ENCODE measurements at regions not wholly inside any gene's neighbourhood (a gene's known extent, or its start where the extent isn't known, plus 50 kb on each side); places are given as distances from the start of the nearest gene placed in this dataset.

DNA sequence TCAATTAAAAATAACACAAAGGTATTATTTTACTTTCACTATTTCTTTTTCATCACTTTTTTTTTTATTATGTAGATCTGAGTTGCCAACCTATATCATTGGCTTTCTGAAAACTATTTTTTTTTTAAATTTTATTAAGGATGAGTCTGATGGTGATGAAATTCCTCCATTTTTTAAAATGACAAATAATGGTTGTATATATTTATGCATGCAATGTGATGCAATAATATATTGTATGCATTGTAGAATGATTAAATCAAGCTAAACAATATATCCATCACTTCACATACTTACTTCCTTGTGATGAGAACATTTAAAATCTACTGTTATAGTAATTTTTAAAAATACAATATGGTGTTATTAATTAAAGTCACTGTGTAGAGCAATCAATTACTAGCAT is 1081.6 kb downstream of the CNTNAP5 start:
- no peak overlapping the region for H3K4me2 ChIP-seq
- TF ChIP-seq, protein P1, sequence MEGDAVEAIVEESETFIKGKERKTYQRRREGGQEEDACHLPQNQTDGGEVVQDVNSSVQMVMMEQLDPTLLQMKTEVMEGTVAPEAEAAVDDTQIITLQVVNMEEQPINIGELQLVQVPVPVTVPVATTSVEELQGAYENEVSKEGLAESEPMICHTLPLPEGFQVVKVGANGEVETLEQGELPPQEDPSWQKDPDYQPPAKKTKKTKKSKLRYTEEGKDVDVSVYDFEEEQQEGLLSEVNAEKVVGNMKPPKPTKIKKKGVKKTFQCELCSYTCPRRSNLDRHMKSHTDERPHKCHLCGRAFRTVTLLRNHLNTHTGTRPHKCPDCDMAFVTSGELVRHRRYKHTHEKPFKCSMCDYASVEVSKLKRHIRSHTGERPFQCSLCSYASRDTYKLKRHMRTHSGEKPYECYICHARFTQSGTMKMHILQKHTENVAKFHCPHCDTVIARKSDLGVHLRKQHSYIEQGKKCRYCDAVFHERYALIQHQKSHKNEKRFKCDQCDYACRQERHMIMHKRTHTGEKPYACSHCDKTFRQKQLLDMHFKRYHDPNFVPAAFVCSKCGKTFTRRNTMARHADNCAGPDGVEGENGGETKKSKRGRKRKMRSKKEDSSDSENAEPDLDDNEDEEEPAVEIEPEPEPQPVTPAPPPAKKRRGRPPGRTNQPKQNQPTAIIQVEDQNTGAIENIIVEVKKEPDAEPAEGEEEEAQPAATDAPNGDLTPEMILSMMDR (conservative IDR thresholded peaks at IDR 0.05): no peak
- no peak for TF ChIP-seq EZH2 (IDR thresholded peaks at IDR 0.05; ENCODE audit: low read depth)
- DNase-seq: no peak
- CTCF ChIA-PET: no interaction called here
- no peak overlapping the region for H3K4me3 ChIP-seq
- POLR2A ChIA-PET (ENCODE audit: unreplicated experiment): no interaction called here
- H2AFZ ChIP-seq: no peak overlapping the region
- H3K4me1 ChIP-seq (replicated peaks; ENCODE audit: insufficient read depth): no peaks in the 10 kb centered on the region
- no peaks in the 10 kb centered on the region for H3K27me3 ChIP-seq (ENCODE audit: insufficient read depth, low read depth)
- intact Hi-C loops (cut with micrococcal nuclease; ENCODE audit: unreplicated experiment): no loop called here
- no peaks in the 10 kb centered on the region for H3F3A ChIP-seq (ENCODE audit: insufficient read depth, low read depth)
- BruUV-seq (replicated peaks): no TSS peak
- H3K27ac ChIP-seq: no peak overlapping the region
- 0 out of 2 replicates have a peak, but pooled peaks cover 4% of the 10 kb centered on the region for H3K9me2 ChIP-seq (ENCODE audit: insufficient read depth)
- H3K9me3 ChIP-seq (ENCODE audit: insufficient read depth, low read depth): no peaks in the 10 kb centered on the region
- H3K36me3 ChIP-seq (ENCODE audit: low read depth): no peaks in the 10 kb centered on the region
- H4K20me1 ChIP-seq (ENCODE audit: insufficient read depth): no peaks in the 10 kb centered on the region
- no peaks in the 10 kb centered on the region for H3K79me2 ChIP-seq (ENCODE audit: low read depth)

DNA sequence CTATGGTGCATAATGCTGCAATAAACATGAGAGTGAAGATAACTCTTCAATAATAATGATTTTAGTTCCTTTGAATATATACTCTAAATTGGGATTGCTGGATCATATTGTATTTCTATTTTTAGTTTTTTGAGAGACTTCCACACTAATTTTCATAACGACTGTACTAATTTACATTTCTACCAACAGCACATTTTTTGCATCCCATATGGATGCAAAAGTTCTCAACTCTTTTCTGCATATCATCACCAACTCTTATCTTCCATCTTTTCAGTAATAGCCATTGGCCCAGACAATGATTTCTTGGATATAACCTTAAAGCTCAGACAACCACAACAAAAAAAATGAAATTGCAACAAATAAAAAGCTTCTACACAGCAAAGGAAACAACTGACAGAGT is 1082.4 kb downstream of the CNTNAP5 start:
- H3K36me3 ChIP-seq (ENCODE audit: low read depth): no peaks in the 10 kb centered on the region
- no peaks in the 10 kb centered on the region for H3K79me2 ChIP-seq (ENCODE audit: low read depth)
- H3F3A ChIP-seq (ENCODE audit: insufficient read depth, low read depth): no peaks in the 10 kb centered on the region
- H4K20me1 ChIP-seq (ENCODE audit: insufficient read depth): no peaks in the 10 kb centered on the region
- no peaks in the 10 kb centered on the region for H3K9me3 ChIP-seq (ENCODE audit: insufficient read depth, low read depth)
- POLR2A ChIA-PET (ENCODE audit: unreplicated experiment): no interaction called here
- 0 out of 2 replicates have a peak, but pooled peaks cover 4% of the 10 kb centered on the region for H3K9me2 ChIP-seq (ENCODE audit: insufficient read depth)
- no peak overlapping the region for H3K4me3 ChIP-seq
- H3K4me2 ChIP-seq: no peak overlapping the region
- intact Hi-C loops (cut with micrococcal nuclease; ENCODE audit: unreplicated experiment): no loop called here
- H3K27me3 ChIP-seq (ENCODE audit: insufficient read depth, low read depth): no peaks in the 10 kb centered on the region
- CTCF ChIA-PET: no interaction called here
- H3K4me1 ChIP-seq (replicated peaks; ENCODE audit: insufficient read depth): no peaks in the 10 kb centered on the region
- H2AFZ ChIP-seq: no peak overlapping the region
- H3K27ac ChIP-seq: no peak overlapping the region
- TF ChIP-seq EZH2 (IDR thresholded peaks at IDR 0.05; ENCODE audit: low read depth): no peak
- TF ChIP-seq, protein P1 (conservative IDR thresholded peaks at IDR 0.05): no peak
- no peak for DNase-seq
- no TSS peak for BruUV-seq (replicated peaks)

DNA sequence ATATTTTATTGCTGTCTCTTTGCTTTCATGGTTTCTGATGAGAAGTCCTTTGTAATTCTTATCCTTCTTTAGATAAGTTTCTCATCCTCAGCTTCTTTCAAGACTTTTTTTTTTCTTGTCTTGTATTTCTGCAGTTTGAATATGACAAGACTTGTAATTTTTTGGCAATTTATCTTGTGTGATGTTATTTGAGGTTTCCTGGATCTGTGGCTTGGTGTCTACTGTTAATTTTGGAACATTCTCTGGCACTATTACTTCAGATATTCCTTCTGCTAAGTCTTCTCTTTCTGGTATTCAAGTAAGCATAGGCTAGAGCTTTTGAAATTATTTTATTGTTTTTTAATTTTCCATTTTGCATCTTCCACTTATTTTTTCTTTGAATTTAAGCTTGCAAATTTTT is 1083.2 kb downstream of the CNTNAP5 start:
- Histone ChIP-seq H3K9me2 (ENCODE audit: insufficient read depth) (0 out of 2 replicates have a peak, but pooled peaks cover under 1% of the 10 kb centered on the region), H3K79me2 (ENCODE audit: low read depth) (no peaks in the 10 kb centered on the region), H4K20me1 (ENCODE audit: insufficient read depth) (no peaks in the 10 kb centered on the region), H3K36me3 (ENCODE audit: low read depth) (no peaks in the 10 kb centered on the region), H3K27ac (no peak overlapping the region), H3K4me2 (no peak overlapping the region), H2AFZ (no peak overlapping the region), H3K4me3 (no peak overlapping the region), H3F3A (ENCODE audit: insufficient read depth, low read depth) (no peaks in the 10 kb centered on the region), H3K4me1 (replicated peaks; ENCODE audit: insufficient read depth) (no peaks in the 10 kb centered on the region), H3K27me3 (ENCODE audit: insufficient read depth, low read depth) (no peaks in the 10 kb centered on the region), H3K9me3 (ENCODE audit: insufficient read depth, low read depth) (no peaks in the 10 kb centered on the region)
- no peak for TF ChIP-seq EZH2 (IDR thresholded peaks at IDR 0.05; ENCODE audit: low read depth)
- TF ChIP-seq, protein P1 (conservative IDR thresholded peaks at IDR 0.05): no peak
- ChIA-PET POLR2A (ENCODE audit: unreplicated experiment) (no interaction called here), CTCF (no interaction called here)
- intact Hi-C loops (cut with micrococcal nuclease; ENCODE audit: unreplicated experiment): no loop called here
- no peak for DNase-seq
- no TSS peak for BruUV-seq (replicated peaks)

Measured in PC-9 (cell line).